ENCODE measurements at regions not wholly inside any gene's neighbourhood (a gene's known extent, or its start where the extent isn't known, plus 50 kb on each side); places are given as distances from the start of the nearest gene placed in this dataset.
"Not testable (repeated sequence)": the region's sequence is repeated elsewhere in the genome, so short reads cannot be mapped to it uniquely, and the experiment has no call there.

- H3K4me3 ChIP-seq (IDR thresholded peaks at IDR 0.05; ENCODE audit: insufficient read depth, low read depth, low read length), result no peak overlapping the region
- no peak for TF ChIP-seq CTCF (conservative IDR thresholded peaks at IDR 0.05; ENCODE audit: low read depth, low read length)
- no peak overlapping the region for H3K9ac ChIP-seq
- no peak overlapping the region for H3K27ac ChIP-seq
- no peaks in the 10 kb centered on the region for H3K27me3 ChIP-seq (ENCODE audit: insufficient read depth, low read depth)
- no peaks in the 10 kb centered on the region for H3K36me3 ChIP-seq (ENCODE audit: insufficient read depth)
- H3K4me2 ChIP-seq, result no peak overlapping the region
- no peak overlapping the region for H2AFZ ChIP-seq (ENCODE audit: low read depth)
- H3K79me2 ChIP-seq (ENCODE audit: insufficient read depth, low read depth), result no peaks in the 10 kb centered on the region
- H4K20me1 ChIP-seq (ENCODE audit: insufficient read depth), result no peaks in the 10 kb centered on the region
- H3K4me1 ChIP-seq (ENCODE audit: low read depth, poor library complexity, severe bottlenecking), result no peaks in the 10 kb centered on the region
These were observed 73.2 kb upstream of the TRABD2B start for GRCh38 chr1:48070396-48070750.

- no peak overlapping the region for H3K27ac ChIP-seq
- no peak overlapping the region for H3K4me2 ChIP-seq
- TF ChIP-seq CTCF (conservative IDR thresholded peaks at IDR 0.05; ENCODE audit: low read depth, low read length), result no peak
- no peaks in the 10 kb centered on the region for H3K36me3 ChIP-seq (ENCODE audit: insufficient read depth)
- H3K4me3 ChIP-seq (IDR thresholded peaks at IDR 0.05; ENCODE audit: insufficient read depth, low read depth, low read length), result no peak overlapping the region
- no peaks in the 10 kb centered on the region for H4K20me1 ChIP-seq (ENCODE audit: insufficient read depth)
- no peak overlapping the region for H3K9ac ChIP-seq
- no peaks in the 10 kb centered on the region for H3K79me2 ChIP-seq (ENCODE audit: insufficient read depth, low read depth)
- H2AFZ ChIP-seq (ENCODE audit: low read depth), result no peak overlapping the region
- no peaks in the 10 kb centered on the region for H3K27me3 ChIP-seq (ENCODE audit: insufficient read depth, low read depth)
- H3K4me1 ChIP-seq (ENCODE audit: low read depth, poor library complexity, severe bottlenecking), result no peaks in the 10 kb centered on the region
These were observed 72.6 kb upstream of the TRABD2B start for GRCh38 chr1:48069662-48070395.

- H3K4me2 ChIP-seq, result no peak overlapping the region
- H4K20me1 ChIP-seq (ENCODE audit: insufficient read depth), result no peaks in the 10 kb centered on the region
- H3K9ac ChIP-seq, result no peak overlapping the region
- no peaks in the 10 kb centered on the region for H3K79me2 ChIP-seq (ENCODE audit: insufficient read depth, low read depth)
- no peak for TF ChIP-seq CTCF (conservative IDR thresholded peaks at IDR 0.05; ENCODE audit: low read depth, low read length)
- H3K36me3 ChIP-seq (ENCODE audit: insufficient read depth), result no peaks in the 10 kb centered on the region
- no peak overlapping the region for H3K4me3 ChIP-seq (IDR thresholded peaks at IDR 0.05; ENCODE audit: insufficient read depth, low read depth, low read length)
- no peaks in the 10 kb centered on the region for H3K27me3 ChIP-seq (ENCODE audit: insufficient read depth, low read depth)
- H3K4me1 ChIP-seq (ENCODE audit: low read depth, poor library complexity, severe bottlenecking), result no peaks in the 10 kb centered on the region
- H3K27ac ChIP-seq, result no peak overlapping the region
- H2AFZ ChIP-seq (ENCODE audit: low read depth), result no peak overlapping the region
These were observed 71.0 kb upstream of the TRABD2B start for GRCh38 chr1:48068206-48068605.

- no peak overlapping the region for H3K9ac ChIP-seq
- no peaks in the 10 kb centered on the region for H3K36me3 ChIP-seq (ENCODE audit: insufficient read depth)
- H3K4me3 ChIP-seq (IDR thresholded peaks at IDR 0.05; ENCODE audit: insufficient read depth, low read depth, low read length), result no peak overlapping the region
- H2AFZ ChIP-seq (ENCODE audit: low read depth), result no peak overlapping the region
- H3K4me1 ChIP-seq (ENCODE audit: low read depth, poor library complexity, severe bottlenecking), result no peaks in the 10 kb centered on the region
- no peak overlapping the region for H3K27ac ChIP-seq
- no peaks in the 10 kb centered on the region for H3K79me2 ChIP-seq (ENCODE audit: insufficient read depth, low read depth)
- no peaks in the 10 kb centered on the region for H4K20me1 ChIP-seq (ENCODE audit: insufficient read depth)
- no peak for TF ChIP-seq CTCF (conservative IDR thresholded peaks at IDR 0.05; ENCODE audit: low read depth, low read length)
- H3K27me3 ChIP-seq (ENCODE audit: insufficient read depth, low read depth), result no peaks in the 10 kb centered on the region
- H3K4me2 ChIP-seq, result no peak overlapping the region
These were observed 69.8 kb upstream of the TRABD2B start for GRCh38 chr1:48066936-48067335.

- not testable (repeated sequence) for H3K27ac ChIP-seq; H3K36me3 ChIP-seq (ENCODE audit: insufficient read depth); H3K4me1 ChIP-seq (ENCODE audit: low read depth, poor library complexity, severe bottlenecking); H3K4me3 ChIP-seq (IDR thresholded peaks at IDR 0.05; ENCODE audit: insufficient read depth, low read depth, low read length); H4K20me1 ChIP-seq (ENCODE audit: insufficient read depth); H3K9ac ChIP-seq; H3K4me2 ChIP-seq; H3K27me3 ChIP-seq (ENCODE audit: insufficient read depth, low read depth); H2AFZ ChIP-seq (ENCODE audit: low read depth); H3K79me2 ChIP-seq (ENCODE audit: insufficient read depth, low read depth)
These were observed 67.5 kb upstream of the TRABD2B start for GRCh38 chr1:48064693-48065092.

Data from KMS-11 (cell line).